GM12878 (cell line): ENCODE measurements at regions not wholly inside any gene's neighbourhood (a gene's known extent, or its start where the extent isn't known, plus 50 kb on each side); places are given as distances from the start of the nearest gene placed in this dataset.

Source experiments
- ATAC-seq: fragments of 200-7000 bp; cut with Tn5 transposase; 3 replicates; pipeline ENCODE4 v1.9.1; 2020; ENCODE audit warnings: mild to moderate bottlenecking, moderate library complexity
- BruUV-seq: library from RNA; stranded (reverse); fragments of 400-500 nt; replicated peaks from 2 replicates; lab custom pipeline; 2021; lab: Mats Ljungman, UMichigan
- CTCF ChIA-PET: fragments of 300-600 bp; sonication (Branson Sonifier 250); formaldehyde crosslinking; extraction: SDS; loops from one replicate; lab custom pipeline; 2021; ENCODE audit warnings: inconsistent platforms; lab: Yijun Ruan, JAX
- POLR2A ChIA-PET: fragments of 350-600 bp; formaldehyde crosslinking; extraction: SDS; loops from one replicate; lab custom pipeline; 2021; ENCODE audit warnings: inconsistent platforms; lab: Charles Lee
- RAD21 ChIA-PET: fragments of 300-600 bp; sonication (Branson Sonifier 250); formaldehyde crosslinking; loops from one replicate; lab custom pipeline; 2023; ENCODE audit warnings: antibody characterized with exemption; ENCODE audit not compliant: unreplicated experiment; lab: Charles Lee
- SMC1A ChIA-PET: fragments of 300-600 bp; sonication (Branson Sonifier 250); formaldehyde crosslinking; loops from one replicate; lab custom pipeline; 2023; ENCODE audit not compliant: unreplicated experiment, uncharacterized antibody; lab: Charles Lee
- DNase-seq: peaks from one replicate; pipeline ENCODE4 v3.0.0-alpha.2; 2011; ENCODE audit warnings: low read depth, low spot score
- FAIRE-seq: peaks from 3 replicates; lab custom pipeline; 2011; peaks lifted over from hg19 to GRCh38; lab: Jason Lieb, UNC
- H2AFZ ChIP-seq: 2 replicates; pipeline ENCODE4 v1.6.0; 2011; ENCODE audit warnings: low read depth, low read length, control low read depth; ENCODE audit not compliant: control insufficient read depth
- H3K27ac ChIP-seq: 2 replicates; pipeline ENCODE4 v1.5.1; 2011; ENCODE audit warnings: control low read depth; ENCODE audit not compliant: control insufficient read depth, insufficient read depth
- H3K27me3 ChIP-seq, 2 experiments: replicated peaks in 1 of 2; 2 replicates each; pipeline versions ENCODE4 v1.6.0 to v1.6.1; 2011; ENCODE audit warnings: low read length in 1 of 2; ENCODE audit not compliant: control insufficient read depth in 2 of 2, insufficient read depth in 2 of 2
- H3K36me3 ChIP-seq, 2 experiments: 2 replicates each; pipeline ENCODE4 v1.5.1; 2011; ENCODE audit warnings: low read length in 1 of 2; ENCODE audit not compliant: control insufficient read depth in 2 of 2, insufficient read depth in 2 of 2
- H3K4me1 ChIP-seq: 2 replicates; pipeline ENCODE4 v1.6.1; 2011; ENCODE audit warnings: mild to moderate bottlenecking, low read length, moderate library complexity, mixed read lengths; ENCODE audit not compliant: control insufficient read depth, insufficient read depth
- H3K4me2 ChIP-seq: 2 replicates; pipeline ENCODE4 v1.6.0; 2011; ENCODE audit warnings: control low read depth; ENCODE audit not compliant: control insufficient read depth, insufficient read depth
- H3K4me3 ChIP-seq: fragments of 200-600 bp; sonication (generic); 2 replicates; pipeline ENCODE4 v1.5.1; 2016
- H3K79me2 ChIP-seq: 2 replicates; pipeline ENCODE4 v1.6.0; 2011; ENCODE audit warnings: low read length; ENCODE audit not compliant: control insufficient read depth, insufficient read depth
- H3K9ac ChIP-seq: 2 replicates; pipeline ENCODE4 v1.8.0; 2011; ENCODE audit warnings: low read length, control low read depth, mixed read lengths; ENCODE audit not compliant: control insufficient read depth, insufficient read depth
- H3K9me3 ChIP-seq: replicated peaks from 3 replicates; pipeline ENCODE4 v1.5.1; 2011; ENCODE audit warnings: mild to moderate bottlenecking, low read length; ENCODE audit not compliant: control insufficient read depth, insufficient read depth
- H4K20me1 ChIP-seq: 2 replicates; pipeline ENCODE4 v1.6.0; 2011; ENCODE audit not compliant: control insufficient read depth, insufficient read depth
- ATF7 ChIP-seq: fragments of 450-650 bp; IDR thresholded peaks from 2 replicates; pipeline ENCODE4 v1.6.1; 2016; ENCODE audit warnings: low read depth, mild to moderate bottlenecking
- CEBPB ChIP-seq, 2 experiments: fragments of 150-350 bp in 1 of 2; IDR thresholded peaks; 2 replicates each; pipeline ENCODE4 v1.6.1; 2012 to 2014; ENCODE audit warnings: low read depth in 2 of 2, low read length in 2 of 2, borderline replicate concordance in 1 of 2, inconsistent platforms in 1 of 2
- CREM ChIP-seq: IDR thresholded peaks from 2 replicates; pipeline ENCODE4 v1.6.1; 2014; ENCODE audit warnings: antibody characterized with exemption, low read depth
- EGR1 ChIP-seq, 2 experiments: IDR thresholded peaks; 1 replicate in 1 of 2; 2 replicates in 1 of 2; pipeline ENCODE4 v1.6.1; 2011 to 2012; ENCODE audit warnings: low read depth in 2 of 2, low read length in 2 of 2, borderline replicate concordance in 1 of 2, mild to moderate bottlenecking in 1 of 2, moderate library complexity in 1 of 2
- FOS ChIP-seq: IDR thresholded peaks from 3 replicates; pipeline ENCODE4 v1.6.1; 2011; ENCODE audit warnings: borderline replicate concordance; ENCODE audit not compliant: insufficient read length; ENCODE audit errors: extremely low read depth
- HCFC1 ChIP-seq: fragments of 150-350 bp; IDR thresholded peaks from 2 replicates; pipeline ENCODE4 v1.6.1; 2014; ENCODE audit warnings: low read length
- JUND ChIP-seq: IDR thresholded peaks from 2 replicates; pipeline ENCODE4 v1.6.1; 2012; ENCODE audit warnings: low read depth, mild to moderate bottlenecking, low read length, improper control_type of control experiment, moderate library complexity
- NR2C1 ChIP-seq: fragments of 450-650 bp; IDR thresholded peaks from 2 replicates; pipeline ENCODE4 v1.6.1; 2017; ENCODE audit warnings: antibody characterized with exemption, mild to moderate bottlenecking, moderate library complexity
- POLR2A ChIP-seq: IDR thresholded peaks from 2 replicates; pipeline ENCODE4 v1.6.1; 2011; ENCODE audit warnings: low read depth, mild to moderate bottlenecking, low read length
- SMARCA5 ChIP-seq: fragments of 450-650 bp; IDR thresholded peaks from 2 replicates; pipeline ENCODE4 v1.6.1; 2017; ENCODE audit warnings: mild to moderate bottlenecking
- SUZ12 ChIP-seq: fragments of 200-600 bp; sonication (generic); IDR thresholded peaks from one replicate; pipeline ENCODE4 v1.6.1; 2018; ENCODE audit warnings: antibody characterized with exemption, mild to moderate bottlenecking; ENCODE audit not compliant: unreplicated experiment
- WGBS: methylation state at CpG from one replicate; pipeline ENCODE4 v1.1.6; 2016; ENCODE audit warnings: low lambda C conversion rate; ENCODE audit not compliant: insufficient replicate concordance, insufficient coverage; ENCODE audit errors: missing lambda C conversion rate; 5-methylcytosine and 5-hydroxymethylcytosine counted together
- in situ Hi-C: fragments of 300-500 bp; cut with MboI; formaldehyde crosslinking; loops from 9 replicates; pipeline ENCODE4 v1.14.3; 2018; ENCODE audit warnings: mixed read lengths
- intact Hi-C: fragments of 100-400 bp; cut with micrococcal nuclease; formaldehyde crosslinking; loops from one replicate; pipeline ENCODE4 v1.14.2; 2022; ENCODE audit not compliant: unreplicated experiment
- TF ChIP-seq, protein P1 (sequence below): fragments of 450-650 bp; conservative IDR thresholded peaks from 2 replicates; pipeline ENCODE4 v1.6.1; 2017; ENCODE audit warnings: mild to moderate bottlenecking, moderate library complexity
- TF ChIP-seq, protein P2 (sequence below): fragments of 450-650 bp; IDR thresholded peaks from 2 replicates; pipeline ENCODE4 v1.6.1; 2014; ENCODE audit warnings: mild to moderate bottlenecking
- TF ChIP-seq, protein P3 (sequence below): fragments of 450-650 bp; IDR thresholded peaks from 2 replicates; pipeline ENCODE4 v1.6.1; 2017; ENCODE audit warnings: antibody characterized with exemption, mild to moderate bottlenecking, moderate library complexity

DNA sequence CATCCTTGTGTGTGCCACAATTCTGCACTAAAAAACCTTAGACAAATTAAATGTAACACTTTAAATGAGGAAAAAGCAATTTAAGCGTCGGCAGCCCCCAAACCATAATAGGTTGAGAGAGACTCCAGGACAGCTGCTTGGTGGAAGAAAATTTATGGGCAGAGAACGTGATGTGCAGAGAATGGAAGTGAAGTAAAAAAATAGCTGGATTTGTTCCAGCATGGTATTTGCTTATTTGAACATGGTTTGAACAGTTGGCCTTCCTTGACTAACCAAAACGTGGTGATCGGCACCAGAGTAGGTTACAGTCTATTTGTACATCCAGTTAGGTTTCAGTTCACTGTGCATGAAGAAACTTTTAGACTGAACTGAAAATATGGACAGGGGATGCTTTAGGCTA lies 343.0 kb upstream of the CPEB2 start:
- ChIA-PET POLR2A (no interaction called here), RAD21 (no interaction called here)
- WGBS = 49% methylated on average over 5 of the region's 5 CpGs
- H3K79me2 ChIP-seq = no peaks in the 10 kb centered on the region
- no TSS peak for BruUV-seq
- H3K27me3 ChIP-seq = no peaks in the 10 kb centered on the region
- H3K4me3 ChIP-seq = no peak overlapping the region
- DNase-seq = no peak
- H3K9ac ChIP-seq = no peak overlapping the region
- FAIRE-seq = no peak
- intact Hi-C loops = no loop called here
- ATAC-seq = no peak
- H4K20me1 ChIP-seq = no peaks in the 10 kb centered on the region
- no peak for TF ChIP-seq CREM
- no peak for TF ChIP-seq SMARCA5
- TF ChIP-seq SUZ12 = no peak
- TF ChIP-seq ATF7 = no peak
- no peak for TF ChIP-seq HCFC1
- TF ChIP-seq EGR1 (IDR thresholded peaks at IDR 0.05; ENCODE audit: borderline replicate concordance in 1 of 2, low read depth in 2 of 2, low read length in 2 of 2) = no peak
- no peak for TF ChIP-seq NR2C1
- no peak for TF ChIP-seq FOS
- TF ChIP-seq, protein P1, sequence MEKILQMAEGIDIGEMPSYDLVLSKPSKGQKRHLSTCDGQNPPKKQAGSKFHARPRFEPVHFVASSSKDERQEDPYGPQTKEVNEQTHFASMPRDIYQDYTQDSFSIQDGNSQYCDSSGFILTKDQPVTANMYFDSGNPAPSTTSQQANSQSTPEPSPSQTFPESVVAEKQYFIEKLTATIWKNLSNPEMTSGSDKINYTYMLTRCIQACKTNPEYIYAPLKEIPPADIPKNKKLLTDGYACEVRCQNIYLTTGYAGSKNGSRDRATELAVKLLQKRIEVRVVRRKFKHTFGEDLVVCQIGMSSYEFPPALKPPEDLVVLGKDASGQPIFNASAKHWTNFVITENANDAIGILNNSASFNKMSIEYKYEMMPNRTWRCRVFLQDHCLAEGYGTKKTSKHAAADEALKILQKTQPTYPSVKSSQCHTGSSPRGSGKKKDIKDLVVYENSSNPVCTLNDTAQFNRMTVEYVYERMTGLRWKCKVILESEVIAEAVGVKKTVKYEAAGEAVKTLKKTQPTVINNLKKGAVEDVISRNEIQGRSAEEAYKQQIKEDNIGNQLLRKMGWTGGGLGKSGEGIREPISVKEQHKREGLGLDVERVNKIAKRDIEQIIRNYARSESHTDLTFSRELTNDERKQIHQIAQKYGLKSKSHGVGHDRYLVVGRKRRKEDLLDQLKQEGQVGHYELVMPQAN = no peak
- no peak for TF ChIP-seq POLR2A
- no peak for TF ChIP-seq JUND
- TF ChIP-seq, protein P2, sequence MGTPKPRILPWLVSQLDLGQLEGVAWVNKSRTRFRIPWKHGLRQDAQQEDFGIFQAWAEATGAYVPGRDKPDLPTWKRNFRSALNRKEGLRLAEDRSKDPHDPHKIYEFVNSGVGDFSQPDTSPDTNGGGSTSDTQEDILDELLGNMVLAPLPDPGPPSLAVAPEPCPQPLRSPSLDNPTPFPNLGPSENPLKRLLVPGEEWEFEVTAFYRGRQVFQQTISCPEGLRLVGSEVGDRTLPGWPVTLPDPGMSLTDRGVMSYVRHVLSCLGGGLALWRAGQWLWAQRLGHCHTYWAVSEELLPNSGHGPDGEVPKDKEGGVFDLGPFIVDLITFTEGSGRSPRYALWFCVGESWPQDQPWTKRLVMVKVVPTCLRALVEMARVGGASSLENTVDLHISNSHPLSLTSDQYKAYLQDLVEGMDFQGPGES = no peak
- TF ChIP-seq, protein P3, sequence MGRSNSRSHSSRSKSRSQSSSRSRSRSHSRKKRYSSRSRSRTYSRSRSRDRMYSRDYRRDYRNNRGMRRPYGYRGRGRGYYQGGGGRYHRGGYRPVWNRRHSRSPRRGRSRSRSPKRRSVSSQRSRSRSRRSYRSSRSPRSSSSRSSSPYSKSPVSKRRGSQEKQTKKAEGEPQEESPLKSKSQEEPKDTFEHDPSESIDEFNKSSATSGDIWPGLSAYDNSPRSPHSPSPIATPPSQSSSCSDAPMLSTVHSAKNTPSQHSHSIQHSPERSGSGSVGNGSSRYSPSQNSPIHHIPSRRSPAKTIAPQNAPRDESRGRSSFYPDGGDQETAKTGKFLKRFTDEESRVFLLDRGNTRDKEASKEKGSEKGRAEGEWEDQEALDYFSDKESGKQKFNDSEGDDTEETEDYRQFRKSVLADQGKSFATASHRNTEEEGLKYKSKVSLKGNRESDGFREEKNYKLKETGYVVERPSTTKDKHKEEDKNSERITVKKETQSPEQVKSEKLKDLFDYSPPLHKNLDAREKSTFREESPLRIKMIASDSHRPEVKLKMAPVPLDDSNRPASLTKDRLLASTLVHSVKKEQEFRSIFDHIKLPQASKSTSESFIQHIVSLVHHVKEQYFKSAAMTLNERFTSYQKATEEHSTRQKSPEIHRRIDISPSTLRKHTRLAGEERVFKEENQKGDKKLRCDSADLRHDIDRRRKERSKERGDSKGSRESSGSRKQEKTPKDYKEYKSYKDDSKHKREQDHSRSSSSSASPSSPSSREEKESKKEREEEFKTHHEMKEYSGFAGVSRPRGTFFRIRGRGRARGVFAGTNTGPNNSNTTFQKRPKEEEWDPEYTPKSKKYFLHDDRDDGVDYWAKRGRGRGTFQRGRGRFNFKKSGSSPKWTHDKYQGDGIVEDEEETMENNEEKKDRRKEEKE = no peak
- TF ChIP-seq CEBPB (IDR thresholded peaks at IDR 0.05; ENCODE audit: borderline replicate concordance in 1 of 2, low read depth in 2 of 2, low read length in 2 of 2) = no peak
- TF ChIP-seq, all 136 proteins: peak for 0
- no peak overlapping the region for H3K4me2 ChIP-seq
- H3K36me3 ChIP-seq = no peaks in the 10 kb centered on the region
- H3K9me3 ChIP-seq = no peaks in the 10 kb centered on the region
- no peaks in the 10 kb centered on the region for H3K4me1 ChIP-seq
- ChIA-PET SMC1A (no interaction called here), CTCF (no interaction called here)
- H2AFZ ChIP-seq = no peak overlapping the region
- H3K27ac ChIP-seq = no peak overlapping the region
- in situ Hi-C loops = no loop called here
